Uterus (tissue), 3 donors: ENCODE measurements at regions not wholly inside any gene's neighbourhood (a gene's known extent, or its start where the extent isn't known, plus 50 kb on each side); places are given as distances from the start of the nearest gene placed in this dataset.

Experiments used
- DNase-seq, 2 donors: peaks; one replicate each; pipeline ENCODE4 v3.0.0-alpha.2; 2019 to 2020
- H3K27ac ChIP-seq, 2 donors: fragments of 200-600 bp; sonication (generic); 1 replicate in 1 of 2; 2 replicates in 1 of 2; pipeline ENCODE4 v1.5.1; 2016 to 2018
- H3K27me3 ChIP-seq, 2 donors: fragments of 200-600 bp; sonication (generic); one replicate each; pipeline ENCODE4 v1.5.1; 2018 to 2019; ENCODE audit warnings: control low read depth in 1 of 2
- H3K36me3 ChIP-seq, 2 donors: fragments of 200-600 bp; sonication (generic); one replicate each; pipeline ENCODE4 v1.5.1; 2019; ENCODE audit warnings: control low read depth in 1 of 2
- H3K4me1 ChIP-seq, 2 donors: fragments of 200-600 bp; sonication (generic); one replicate each; pipeline ENCODE4 v1.5.1; 2018 to 2019; ENCODE audit warnings: control low read depth in 1 of 2
- H3K4me3 ChIP-seq, 2 donors: fragments of 200-600 bp; sonication (generic); 1 replicate in 1 of 2; 2 replicates in 1 of 2; pipeline ENCODE4 v1.5.1; 2018 to 2019; ENCODE audit warnings: mild to moderate bottlenecking in 1 of 2
- H3K9me3 ChIP-seq, 2 donors: fragments of 200-600 bp; sonication (generic); one replicate each; pipeline ENCODE4 v1.5.1; 2019; ENCODE audit warnings: control low read depth in 1 of 2
- CTCF ChIP-seq, 4 experiments: fragments of 200-600 bp in 2 of 4; fragments of 450-650 bp in 2 of 4; sonication (generic) in 2 of 4; IDR thresholded peaks; one replicate each; pipeline ENCODE4 v1.5.1; 2016 to 2019; ENCODE audit warnings: antibody characterized with exemption in 4 of 4, mild to moderate bottlenecking in 2 of 4, moderate library complexity in 1 of 4
- POLR2A ChIP-seq, 2 donors: fragments of 450-650 bp; IDR thresholded peaks; one replicate each; pipeline ENCODE4 v1.6.1; 2016; ENCODE audit warnings: antibody characterized with exemption in 2 of 2, mild to moderate bottlenecking in 1 of 2, moderate library complexity in 1 of 2
- intact Hi-C: fragments of 100-400 bp; cut with DNase I; formaldehyde crosslinking; loops from one replicate; pipeline ENCODE4 v1.15.1; 2023; ENCODE audit warnings: low total_unique reads
- donor health status: DM: yes; HTN: yes; CAD: no.

GRCh38 chr22:27116312-27117086 lies 459.1 kb downstream of the MIAT start:
- intact Hi-C loops, result no loop called here
- TF ChIP-seq CTCF (IDR thresholded peaks at IDR 0.05), result no peak
- TF ChIP-seq POLR2A (IDR thresholded peaks at IDR 0.05), result no peak

GRCh38 chr22:27120036-27120435 lies 462.6 kb downstream of the MIAT start:
- Histone ChIP-seq H3K9me3 (no peaks in the 10 kb centered on the region), H3K27ac (no peak overlapping the region), H3K36me3 (no peaks in the 10 kb centered on the region), H3K27me3 (no peaks in the 10 kb centered on the region), H3K4me1 (no peaks in the 10 kb centered on the region), H3K4me3 (no peak overlapping the region)
- DNase-seq, result no peak
- TF ChIP-seq POLR2A (IDR thresholded peaks at IDR 0.05) (no peak), CTCF (IDR thresholded peaks at IDR 0.05) (no peak)
- intact Hi-C loops, result no loop called here

More at GRCh38 chr22:27116312-27117086, 459.1 kb downstream of the MIAT start:
- no peak overlapping the region for H3K27ac ChIP-seq
- no peaks in the 10 kb centered on the region for H3K36me3 ChIP-seq
- no peak overlapping the region for H3K4me3 ChIP-seq
- no peaks in the 10 kb centered on the region for H3K9me3 ChIP-seq
- H3K4me1 ChIP-seq, result no peaks in the 10 kb centered on the region
- no peak for DNase-seq
- H3K27me3 ChIP-seq, result no peaks in the 10 kb centered on the region

- Histone ChIP-seq H3K27me3 (no peaks in the 10 kb centered on the region), H3K4me3 (no peak overlapping the region), H3K9me3 (no peaks in the 10 kb centered on the region), H3K27ac (no peak overlapping the region), H3K36me3 (no peaks in the 10 kb centered on the region), H3K4me1 (no peaks in the 10 kb centered on the region)
- no peak for DNase-seq
- TF ChIP-seq POLR2A (IDR thresholded peaks at IDR 0.05), result no peak
- TF ChIP-seq CTCF (IDR thresholded peaks at IDR 0.05), result no peak
- intact Hi-C loops, result no loop called here
Measured at GRCh38 chr22:27122574-27122973, 465.2 kb downstream of the MIAT start.

GRCh38 chr22:27123880-27124279 lies 466.5 kb downstream of the MIAT start:
- no peaks in the 10 kb centered on the region for H3K4me1 ChIP-seq
- DNase-seq, result no peak
- no peaks in the 10 kb centered on the region for H3K36me3 ChIP-seq
- intact Hi-C loops, result no loop called here
- H3K27me3 ChIP-seq, result no peaks in the 10 kb centered on the region
- H3K9me3 ChIP-seq, result no peaks in the 10 kb centered on the region
- no peak overlapping the region for H3K4me3 ChIP-seq
- no peak for TF ChIP-seq POLR2A (IDR thresholded peaks at IDR 0.05)
- no peak for TF ChIP-seq CTCF (IDR thresholded peaks at IDR 0.05)
- H3K27ac ChIP-seq, result no peak overlapping the region

- no peaks in the 10 kb centered on the region for H3K27me3 ChIP-seq
- H3K4me1 ChIP-seq, result no peaks in the 10 kb centered on the region
- DNase-seq, result no peak
- intact Hi-C loops, result no loop called here
- no peaks in the 10 kb centered on the region for H3K36me3 ChIP-seq
- TF ChIP-seq CTCF (IDR thresholded peaks at IDR 0.05) (no peak), POLR2A (IDR thresholded peaks at IDR 0.05) (no peak)
- no peak overlapping the region for H3K4me3 ChIP-seq
- no peak overlapping the region for H3K27ac ChIP-seq
- no peaks in the 10 kb centered on the region for H3K9me3 ChIP-seq
Measured at GRCh38 chr22:27124351-27124966, 467.1 kb downstream of the MIAT start.
